Body of pancreas (tissue), 4 donors: ENCODE measurements at regions not wholly inside any gene's neighbourhood (a gene's known extent, or its start where the extent isn't known, plus 50 kb on each side); places are given as distances from the start of the nearest gene placed in this dataset.

Source experiments
- ATAC-seq: fragments of 150-250 bp; one replicate; pipeline ENCODE4 v1.9.1; 2016
- DNase-seq, 4 donors: peaks; one replicate each; pipeline ENCODE4 v3.0.0-alpha.2; 2019
- H3K27ac ChIP-seq, 4 donors: fragments of 200-600 bp; sonication (generic); 1 replicate in 3 of 4; 2 replicates in 1 of 4; pipeline versions ENCODE4 v1.5.1 to v1.6.1; 2016 to 2019; ENCODE audit warnings: mild to moderate bottlenecking in 1 of 4, mixed read lengths in 1 of 4, moderate library complexity in 1 of 4
- H3K27me3 ChIP-seq, 2 donors: fragments of 200-600 bp; sonication (generic); one replicate each; pipeline ENCODE4 v1.6.0; 2016; ENCODE audit warnings: mild to moderate bottlenecking in 1 of 2
- H3K36me3 ChIP-seq, 2 donors: fragments of 200-600 bp; sonication (generic); replicated peaks in 1 of 2; 2 replicates each; pipeline ENCODE4 v1.5.1; 2016; ENCODE audit warnings: low read depth in 2 of 2; ENCODE audit not compliant: insufficient read depth in 1 of 2
- H3K4me1 ChIP-seq: fragments of 200-600 bp; sonication (generic); one replicate; pipeline ENCODE4 v1.6.0; 2016
- H3K4me3 ChIP-seq, 2 donors: fragments of 200-600 bp; sonication (generic); 1 replicate in 1 of 2; 2 replicates in 1 of 2; pipeline ENCODE4 v1.5.1; 2016 to 2019
- H3K9me3 ChIP-seq, 3 donors: fragments of 200-600 bp; sonication (generic); 1 replicate in 2 of 3; 2 replicates in 1 of 3; pipeline ENCODE4 v1.5.1; 2016
- POLR2A ChIP-seq, 3 donors: fragments of 450-650 bp; IDR thresholded peaks; one replicate each; pipeline ENCODE4 v1.6.1; 2016; ENCODE audit warnings: antibody characterized with exemption in 3 of 3, mild to moderate bottlenecking in 2 of 3
- WGBS, 2 donors: methylation state at CpG; one replicate each; pipeline ENCODE4 v1.1.5; 2017; 5-methylcytosine and 5-hydroxymethylcytosine counted together
- intact Hi-C: fragments of 100-400 bp; cut with DNase I; formaldehyde crosslinking; loops from one replicate; pipeline ENCODE4 v1.15.1; 2023
- TF ChIP-seq, protein P1 (sequence below), 7 experiments: fragments of 450-650 bp in 4 of 7; fragments of 200-600 bp in 3 of 7; sonication (generic) in 3 of 7; IDR thresholded peaks; one replicate each; pipeline ENCODE4 v1.5.1; 2016 to 2019; ENCODE audit warnings: antibody characterized with exemption in 7 of 7

DNA sequence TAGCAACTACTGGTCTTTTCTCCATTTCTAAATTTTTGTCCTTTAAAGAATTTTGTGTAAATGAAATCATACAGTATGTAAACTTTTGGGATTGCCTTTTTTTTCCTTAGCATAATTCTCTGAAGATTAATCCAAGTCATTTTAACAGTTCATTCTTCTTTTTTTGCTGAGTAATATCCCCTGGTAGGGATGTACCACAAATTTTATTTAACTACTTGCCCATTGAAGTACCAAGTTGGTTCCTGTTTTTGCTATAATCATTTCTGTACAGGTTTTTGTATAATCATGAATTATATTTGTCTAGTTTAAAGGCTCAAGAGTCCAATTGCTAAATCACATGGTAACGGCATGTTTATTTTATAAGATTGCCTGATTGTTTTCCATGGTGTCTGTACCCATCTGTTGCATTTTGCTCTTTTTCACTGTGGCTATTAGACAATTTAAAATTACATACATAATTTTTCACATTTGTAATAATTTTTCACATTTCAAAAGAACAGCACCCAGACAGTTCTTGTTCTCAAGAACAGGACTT, 891.1 kb downstream of the USP25 start:
- ATAC-seq = no peak
- WGBS, 2 donors = 36 to 50% methylated on average over 1 of the region's 1 CpG
- DNase-seq = no peak

DNA sequence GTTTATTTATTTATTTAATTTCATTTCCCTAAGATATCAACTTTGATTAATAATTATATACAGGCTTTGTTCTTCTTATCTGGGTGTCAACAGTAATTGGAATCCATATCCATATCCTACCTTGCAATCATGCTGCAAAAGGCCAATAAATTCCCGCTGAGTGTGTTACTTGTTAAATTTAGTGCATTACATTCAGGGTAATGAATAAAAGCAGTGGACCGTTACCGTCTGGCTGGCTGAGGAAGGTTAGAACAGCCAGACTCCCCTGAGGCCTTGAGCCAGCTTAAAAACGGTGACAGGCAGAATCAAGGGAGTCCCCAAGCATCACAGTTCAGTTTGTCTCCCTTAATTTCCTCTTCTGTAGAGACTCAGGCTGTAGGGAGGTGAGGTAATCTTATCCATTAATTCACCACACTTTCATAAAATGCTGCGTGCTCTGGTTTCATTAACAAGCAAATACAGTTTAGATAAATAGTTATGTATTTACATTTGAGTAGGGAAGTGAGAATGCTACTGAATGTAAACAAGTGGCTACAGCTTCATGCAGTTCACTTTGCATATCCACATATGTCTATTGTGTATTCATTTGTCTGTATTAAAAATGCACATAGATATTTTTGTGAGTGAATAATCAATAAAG, 888.2 kb upstream of the CXADR start:
- H3K36me3 ChIP-seq = no peaks in the 10 kb centered on the region
- no peak for ATAC-seq
- no peak overlapping the region for H3K4me3 ChIP-seq
- no peaks in the 10 kb centered on the region for H3K27me3 ChIP-seq
- no peak overlapping the region for H3K27ac ChIP-seq
- H3K4me1 ChIP-seq = no peaks in the 10 kb centered on the region
- WGBS, 2 donors = 27 to 30% methylated on average over 5 of the region's 5 CpGs
- no peaks in the 10 kb centered on the region for H3K9me3 ChIP-seq
- TF ChIP-seq, protein P1, sequence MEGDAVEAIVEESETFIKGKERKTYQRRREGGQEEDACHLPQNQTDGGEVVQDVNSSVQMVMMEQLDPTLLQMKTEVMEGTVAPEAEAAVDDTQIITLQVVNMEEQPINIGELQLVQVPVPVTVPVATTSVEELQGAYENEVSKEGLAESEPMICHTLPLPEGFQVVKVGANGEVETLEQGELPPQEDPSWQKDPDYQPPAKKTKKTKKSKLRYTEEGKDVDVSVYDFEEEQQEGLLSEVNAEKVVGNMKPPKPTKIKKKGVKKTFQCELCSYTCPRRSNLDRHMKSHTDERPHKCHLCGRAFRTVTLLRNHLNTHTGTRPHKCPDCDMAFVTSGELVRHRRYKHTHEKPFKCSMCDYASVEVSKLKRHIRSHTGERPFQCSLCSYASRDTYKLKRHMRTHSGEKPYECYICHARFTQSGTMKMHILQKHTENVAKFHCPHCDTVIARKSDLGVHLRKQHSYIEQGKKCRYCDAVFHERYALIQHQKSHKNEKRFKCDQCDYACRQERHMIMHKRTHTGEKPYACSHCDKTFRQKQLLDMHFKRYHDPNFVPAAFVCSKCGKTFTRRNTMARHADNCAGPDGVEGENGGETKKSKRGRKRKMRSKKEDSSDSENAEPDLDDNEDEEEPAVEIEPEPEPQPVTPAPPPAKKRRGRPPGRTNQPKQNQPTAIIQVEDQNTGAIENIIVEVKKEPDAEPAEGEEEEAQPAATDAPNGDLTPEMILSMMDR (IDR thresholded peaks at IDR 0.05) = no peak
- no peak for TF ChIP-seq POLR2A (IDR thresholded peaks at IDR 0.05)
- intact Hi-C loops = no loop called here
- no peak for DNase-seq

More for the DNA sequence above, 891.1 kb downstream of the USP25 start:
- H3K4me1 ChIP-seq = no peaks in the 10 kb centered on the region
- TF ChIP-seq, protein P1 (IDR thresholded peaks at IDR 0.05) = no peak
- no peak for TF ChIP-seq POLR2A (IDR thresholded peaks at IDR 0.05)
- no peaks in the 10 kb centered on the region for H3K27me3 ChIP-seq
- H3K4me3 ChIP-seq = no peak overlapping the region
- H3K36me3 ChIP-seq = no peaks in the 10 kb centered on the region
- intact Hi-C loops = no loop called here
- no peaks in the 10 kb centered on the region for H3K9me3 ChIP-seq
- H3K27ac ChIP-seq = no peak overlapping the region

DNA sequence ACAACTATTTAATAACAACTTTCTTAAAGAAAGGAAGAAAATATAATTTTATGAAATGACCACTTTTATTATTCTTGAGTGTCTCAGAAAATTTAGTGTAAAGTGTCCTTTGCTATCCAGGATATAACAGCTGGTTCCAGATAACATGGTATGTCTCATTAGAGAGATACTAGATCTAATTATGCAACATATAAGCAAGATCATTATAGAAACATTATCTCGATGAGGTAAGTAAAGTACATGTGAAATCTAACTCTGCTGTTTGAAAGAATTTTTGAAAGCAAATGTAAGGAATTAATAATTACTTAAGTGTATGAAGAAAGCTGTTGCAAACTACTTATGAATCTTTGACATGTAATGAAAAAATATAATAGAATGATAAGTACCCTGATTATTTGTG, 887.4 kb upstream of the CXADR start:
- TF ChIP-seq, protein P1 (IDR thresholded peaks at IDR 0.05) = no peak
- no peak for TF ChIP-seq POLR2A (IDR thresholded peaks at IDR 0.05)
- Histone ChIP-seq H3K36me3 (no peaks in the 10 kb centered on the region), H3K9me3 (no peaks in the 10 kb centered on the region), H3K27ac (no peak overlapping the region), H3K27me3 (no peaks in the 10 kb centered on the region), H3K4me3 (no peak overlapping the region), H3K4me1 (no peaks in the 10 kb centered on the region)
- intact Hi-C loops = no loop called here
- WGBS, 2 donors = 30 to 34% methylated on average over 1 of the region's 1 CpG
- no peak for ATAC-seq
- DNase-seq = no peak

DNA sequence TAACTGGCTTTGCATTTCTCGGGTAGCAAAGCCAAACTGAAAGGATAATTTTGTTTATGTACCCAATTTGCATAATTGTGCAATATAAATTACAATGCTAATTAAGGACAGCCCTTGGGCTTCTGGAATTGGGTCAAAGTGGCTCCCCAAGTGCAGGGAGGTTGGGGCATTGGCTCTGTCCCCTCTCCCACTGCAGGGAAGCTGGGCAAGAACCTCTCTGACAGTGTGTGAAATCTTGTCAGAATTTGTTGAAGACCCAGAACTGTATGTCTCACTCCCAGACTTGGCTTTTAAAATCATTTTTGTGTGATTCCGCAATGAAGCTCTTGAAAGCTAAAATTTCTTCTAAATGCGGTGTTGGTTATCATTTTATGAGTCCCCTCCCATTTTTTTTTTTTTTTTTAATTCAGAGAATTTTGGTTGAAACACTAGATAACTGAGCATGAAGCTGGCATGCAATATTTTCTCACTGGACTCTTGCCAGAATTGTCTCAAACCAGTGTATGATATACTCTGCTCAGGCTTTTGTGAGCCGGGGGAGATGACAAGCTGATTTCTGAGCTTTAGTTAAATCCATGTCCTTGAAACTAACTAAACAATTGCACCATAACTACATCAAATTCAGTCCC, 878.9 kb upstream of the CXADR start:
- 53 to 54% methylated on average over 4 of the region's 4 CpGs for WGBS, 2 donors
- ATAC-seq (no peak), DNase-seq (no peak)
- Histone ChIP-seq H3K27me3 (no peaks in the 10 kb centered on the region), H3K4me1 (no peaks in the 10 kb centered on the region), H3K9me3 (no peaks in the 10 kb centered on the region), H3K4me3 (no peak overlapping the region), H3K36me3 (no peaks in the 10 kb centered on the region), H3K27ac (no peak overlapping the region)
- TF ChIP-seq, protein P1 (IDR thresholded peaks at IDR 0.05) = no peak
- no peak for TF ChIP-seq POLR2A (IDR thresholded peaks at IDR 0.05)
- intact Hi-C loops = no loop called here
